ENCODE measurements at regions not wholly inside any gene's neighbourhood (a gene's known extent, or its start where the extent isn't known, plus 50 kb on each side); places are given as distances from the start of the nearest gene placed in this dataset.

DNA sequence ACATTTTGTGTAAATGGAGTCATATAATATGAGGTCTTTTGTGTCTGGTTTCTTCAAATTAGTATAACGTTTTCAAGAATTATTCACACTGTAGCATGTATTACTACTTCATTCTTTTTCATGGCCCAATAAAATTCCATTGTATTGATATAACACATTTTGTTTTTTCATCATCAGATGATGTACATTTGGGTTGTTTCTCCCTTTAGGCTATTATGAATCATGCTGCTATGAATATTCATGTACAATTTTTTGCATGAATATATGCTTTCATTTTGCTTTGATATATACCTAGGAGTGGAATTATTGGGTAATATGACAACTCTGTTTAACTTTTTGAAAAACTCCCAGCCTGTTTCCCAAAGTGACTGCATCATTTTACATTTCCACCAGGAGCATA lies 220.2 kb downstream of the NR4A2 start (continued):
- TF ChIP-seq, protein P1, sequence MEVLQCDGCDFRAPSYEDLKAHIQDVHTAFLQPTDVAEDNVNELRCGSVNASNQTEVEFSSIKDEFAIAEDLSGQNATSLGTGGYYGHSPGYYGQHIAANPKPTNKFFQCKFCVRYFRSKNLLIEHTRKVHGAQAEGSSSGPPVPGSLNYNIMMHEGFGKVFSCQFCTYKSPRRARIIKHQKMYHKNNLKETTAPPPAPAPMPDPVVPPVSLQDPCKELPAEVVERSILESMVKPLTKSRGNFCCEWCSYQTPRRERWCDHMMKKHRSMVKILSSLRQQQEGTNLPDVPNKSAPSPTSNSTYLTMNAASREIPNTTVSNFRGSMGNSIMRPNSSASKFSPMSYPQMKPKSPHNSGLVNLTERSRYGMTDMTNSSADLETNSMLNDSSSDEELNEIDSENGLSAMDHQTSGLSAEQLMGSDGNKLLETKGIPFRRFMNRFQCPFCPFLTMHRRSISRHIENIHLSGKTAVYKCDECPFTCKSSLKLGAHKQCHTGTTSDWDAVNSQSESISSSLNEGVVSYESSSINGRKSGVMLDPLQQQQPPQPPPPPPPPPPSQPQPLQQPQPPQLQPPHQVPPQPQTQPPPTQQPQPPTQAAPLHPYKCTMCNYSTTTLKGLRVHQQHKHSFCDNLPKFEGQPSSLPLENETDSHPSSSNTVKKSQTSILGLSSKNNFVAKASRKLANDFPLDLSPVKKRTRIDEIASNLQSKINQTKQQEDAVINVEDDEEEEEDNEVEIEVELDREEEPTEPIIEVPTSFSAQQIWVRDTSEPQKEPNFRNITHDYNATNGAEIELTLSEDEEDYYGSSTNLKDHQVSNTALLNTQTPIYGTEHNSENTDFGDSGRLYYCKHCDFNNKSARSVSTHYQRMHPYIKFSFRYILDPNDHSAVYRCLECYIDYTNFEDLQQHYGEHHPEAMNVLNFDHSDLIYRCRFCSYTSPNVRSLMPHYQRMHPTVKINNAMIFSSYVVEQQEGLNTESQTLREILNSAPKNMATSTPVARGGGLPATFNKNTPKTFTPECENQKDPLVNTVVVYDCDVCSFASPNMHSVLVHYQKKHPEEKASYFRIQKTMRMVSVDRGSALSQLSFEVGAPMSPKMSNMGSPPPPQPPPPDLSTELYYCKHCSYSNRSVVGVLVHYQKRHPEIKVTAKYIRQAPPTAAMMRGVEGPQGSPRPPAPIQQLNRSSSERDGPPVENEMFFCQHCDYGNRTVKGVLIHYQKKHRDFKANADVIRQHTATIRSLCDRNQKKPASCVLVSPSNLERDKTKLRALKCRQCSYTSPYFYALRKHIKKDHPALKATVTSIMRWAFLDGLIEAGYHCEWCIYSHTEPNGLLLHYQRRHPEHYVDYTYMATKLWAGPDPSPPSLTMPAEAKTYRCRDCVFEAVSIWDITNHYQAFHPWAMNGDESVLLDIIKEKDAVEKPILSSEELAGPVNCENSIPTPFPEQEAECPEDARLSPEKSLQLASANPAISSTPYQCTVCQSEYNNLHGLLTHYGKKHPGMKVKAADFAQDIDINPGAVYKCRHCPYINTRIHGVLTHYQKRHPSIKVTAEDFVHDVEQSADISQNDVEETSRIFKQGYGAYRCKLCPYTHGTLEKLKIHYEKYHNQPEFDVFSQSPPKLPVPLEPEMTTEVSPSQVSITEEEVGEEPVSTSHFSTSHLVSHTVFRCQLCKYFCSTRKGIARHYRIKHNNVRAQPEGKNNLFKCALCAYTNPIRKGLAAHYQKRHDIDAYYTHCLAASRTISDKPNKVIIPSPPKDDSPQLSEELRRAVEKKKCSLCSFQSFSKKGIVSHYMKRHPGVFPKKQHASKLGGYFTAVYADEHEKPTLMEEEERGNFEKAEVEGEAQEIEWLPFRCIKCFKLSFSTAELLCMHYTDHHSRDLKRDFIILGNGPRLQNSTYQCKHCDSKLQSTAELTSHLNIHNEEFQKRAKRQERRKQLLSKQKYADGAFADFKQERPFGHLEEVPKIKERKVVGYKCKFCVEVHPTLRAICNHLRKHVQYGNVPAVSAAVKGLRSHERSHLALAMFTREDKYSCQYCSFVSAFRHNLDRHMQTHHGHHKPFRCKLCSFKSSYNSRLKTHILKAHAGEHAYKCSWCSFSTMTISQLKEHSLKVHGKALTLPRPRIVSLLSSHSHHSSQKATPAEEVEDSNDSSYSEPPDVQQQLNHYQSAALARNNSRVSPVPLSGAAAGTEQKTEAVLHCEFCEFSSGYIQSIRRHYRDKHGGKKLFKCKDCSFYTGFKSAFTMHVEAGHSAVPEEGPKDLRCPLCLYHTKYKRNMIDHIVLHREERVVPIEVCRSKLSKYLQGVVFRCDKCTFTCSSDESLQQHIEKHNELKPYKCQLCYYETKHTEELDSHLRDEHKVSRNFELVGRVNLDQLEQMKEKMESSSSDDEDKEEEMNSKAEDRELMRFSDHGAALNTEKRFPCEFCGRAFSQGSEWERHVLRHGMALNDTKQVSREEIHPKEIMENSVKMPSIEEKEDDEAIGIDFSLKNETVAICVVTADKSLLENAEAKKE (CRISPR knock-in tag; IDR thresholded peaks at IDR 0.05) = no peak
- no peak for TF ChIP-seq ZNF331 (CRISPR knock-in tag; IDR thresholded peaks at IDR 0.05; ENCODE audit: low read depth)
- no peak for TF ChIP-seq STAT1 (IDR thresholded peaks at IDR 0.05; ENCODE audit: unreplicated experiment)
- TF ChIP-seq, protein P2, sequence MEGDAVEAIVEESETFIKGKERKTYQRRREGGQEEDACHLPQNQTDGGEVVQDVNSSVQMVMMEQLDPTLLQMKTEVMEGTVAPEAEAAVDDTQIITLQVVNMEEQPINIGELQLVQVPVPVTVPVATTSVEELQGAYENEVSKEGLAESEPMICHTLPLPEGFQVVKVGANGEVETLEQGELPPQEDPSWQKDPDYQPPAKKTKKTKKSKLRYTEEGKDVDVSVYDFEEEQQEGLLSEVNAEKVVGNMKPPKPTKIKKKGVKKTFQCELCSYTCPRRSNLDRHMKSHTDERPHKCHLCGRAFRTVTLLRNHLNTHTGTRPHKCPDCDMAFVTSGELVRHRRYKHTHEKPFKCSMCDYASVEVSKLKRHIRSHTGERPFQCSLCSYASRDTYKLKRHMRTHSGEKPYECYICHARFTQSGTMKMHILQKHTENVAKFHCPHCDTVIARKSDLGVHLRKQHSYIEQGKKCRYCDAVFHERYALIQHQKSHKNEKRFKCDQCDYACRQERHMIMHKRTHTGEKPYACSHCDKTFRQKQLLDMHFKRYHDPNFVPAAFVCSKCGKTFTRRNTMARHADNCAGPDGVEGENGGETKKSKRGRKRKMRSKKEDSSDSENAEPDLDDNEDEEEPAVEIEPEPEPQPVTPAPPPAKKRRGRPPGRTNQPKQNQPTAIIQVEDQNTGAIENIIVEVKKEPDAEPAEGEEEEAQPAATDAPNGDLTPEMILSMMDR (conservative IDR thresholded peaks at IDR 0.05; ENCODE audit: low read depth in 2 of 2) = no peak
- TF ChIP-seq, protein P3, sequence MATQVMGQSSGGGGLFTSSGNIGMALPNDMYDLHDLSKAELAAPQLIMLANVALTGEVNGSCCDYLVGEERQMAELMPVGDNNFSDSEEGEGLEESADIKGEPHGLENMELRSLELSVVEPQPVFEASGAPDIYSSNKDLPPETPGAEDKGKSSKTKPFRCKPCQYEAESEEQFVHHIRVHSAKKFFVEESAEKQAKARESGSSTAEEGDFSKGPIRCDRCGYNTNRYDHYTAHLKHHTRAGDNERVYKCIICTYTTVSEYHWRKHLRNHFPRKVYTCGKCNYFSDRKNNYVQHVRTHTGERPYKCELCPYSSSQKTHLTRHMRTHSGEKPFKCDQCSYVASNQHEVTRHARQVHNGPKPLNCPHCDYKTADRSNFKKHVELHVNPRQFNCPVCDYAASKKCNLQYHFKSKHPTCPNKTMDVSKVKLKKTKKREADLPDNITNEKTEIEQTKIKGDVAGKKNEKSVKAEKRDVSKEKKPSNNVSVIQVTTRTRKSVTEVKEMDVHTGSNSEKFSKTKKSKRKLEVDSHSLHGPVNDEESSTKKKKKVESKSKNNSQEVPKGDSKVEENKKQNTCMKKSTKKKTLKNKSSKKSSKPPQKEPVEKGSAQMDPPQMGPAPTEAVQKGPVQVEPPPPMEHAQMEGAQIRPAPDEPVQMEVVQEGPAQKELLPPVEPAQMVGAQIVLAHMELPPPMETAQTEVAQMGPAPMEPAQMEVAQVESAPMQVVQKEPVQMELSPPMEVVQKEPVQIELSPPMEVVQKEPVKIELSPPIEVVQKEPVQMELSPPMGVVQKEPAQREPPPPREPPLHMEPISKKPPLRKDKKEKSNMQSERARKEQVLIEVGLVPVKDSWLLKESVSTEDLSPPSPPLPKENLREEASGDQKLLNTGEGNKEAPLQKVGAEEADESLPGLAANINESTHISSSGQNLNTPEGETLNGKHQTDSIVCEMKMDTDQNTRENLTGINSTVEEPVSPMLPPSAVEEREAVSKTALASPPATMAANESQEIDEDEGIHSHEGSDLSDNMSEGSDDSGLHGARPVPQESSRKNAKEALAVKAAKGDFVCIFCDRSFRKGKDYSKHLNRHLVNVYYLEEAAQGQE (IDR thresholded peaks at IDR 0.05; ENCODE audit: unreplicated experiment) = no peak
- no peak for TF ChIP-seq EZH2phosphoT487 (IDR thresholded peaks at IDR 0.05; ENCODE audit: unreplicated experiment)
- no peak for TF ChIP-seq POLR2AphosphoS5 (IDR thresholded peaks at IDR 0.05; ENCODE audit: low read depth)
- no peak for TF ChIP-seq CREB1 (CRISPR knock-in tag; IDR thresholded peaks at IDR 0.05; ENCODE audit: low read depth)

Measured in GM23338 (cell line).